SU-DHL-6 (cell line): ENCODE measurements at regions not wholly inside any gene's neighbourhood (a gene's known extent, or its start where the extent isn't known, plus 50 kb on each side); places are given as distances from the start of the nearest gene placed in this dataset.

Experiments used
- EZH2phosphoT487 ChIP-seq: fragments of 200-600 bp; sonication (generic), shearing (Covaris generic); conservative IDR thresholded peaks from 2 replicates; pipeline ENCODE4 v1.6.1; 2018; ENCODE audit warnings: mild to moderate bottlenecking, antibody characterized with exemption, low read length, moderate library complexity, mixed read lengths
- TF ChIP-seq, protein P1 (sequence below): fragments of 200-600 bp; sonication (generic); IDR thresholded peaks from one replicate; pipeline ENCODE4 v1.5.1; 2017; ENCODE audit warnings: antibody characterized with exemption, mild to moderate bottlenecking, low read length, moderate library complexity; ENCODE audit not compliant: insufficient read depth, poor library complexity, severe bottlenecking

DNA sequence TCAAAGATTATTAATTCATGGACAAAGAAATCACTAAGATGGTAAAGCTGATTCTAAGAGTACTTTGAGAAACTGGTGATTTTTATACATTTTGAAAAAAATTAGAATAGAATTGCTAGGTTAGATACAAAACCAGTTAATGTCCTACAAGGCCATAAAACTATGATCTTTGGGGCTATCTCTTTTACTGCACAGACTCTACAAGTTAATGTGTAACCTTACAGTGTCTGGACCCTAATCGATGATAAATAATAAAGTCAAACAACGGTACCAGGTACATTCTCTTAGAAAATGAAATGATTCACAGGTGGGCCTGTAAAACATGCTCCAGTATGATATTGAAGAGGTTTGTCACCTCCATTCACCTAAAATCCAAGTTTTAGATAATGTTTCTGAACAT lies 199.8 kb upstream of the LYZL1 start:
- TF ChIP-seq, protein P1, sequence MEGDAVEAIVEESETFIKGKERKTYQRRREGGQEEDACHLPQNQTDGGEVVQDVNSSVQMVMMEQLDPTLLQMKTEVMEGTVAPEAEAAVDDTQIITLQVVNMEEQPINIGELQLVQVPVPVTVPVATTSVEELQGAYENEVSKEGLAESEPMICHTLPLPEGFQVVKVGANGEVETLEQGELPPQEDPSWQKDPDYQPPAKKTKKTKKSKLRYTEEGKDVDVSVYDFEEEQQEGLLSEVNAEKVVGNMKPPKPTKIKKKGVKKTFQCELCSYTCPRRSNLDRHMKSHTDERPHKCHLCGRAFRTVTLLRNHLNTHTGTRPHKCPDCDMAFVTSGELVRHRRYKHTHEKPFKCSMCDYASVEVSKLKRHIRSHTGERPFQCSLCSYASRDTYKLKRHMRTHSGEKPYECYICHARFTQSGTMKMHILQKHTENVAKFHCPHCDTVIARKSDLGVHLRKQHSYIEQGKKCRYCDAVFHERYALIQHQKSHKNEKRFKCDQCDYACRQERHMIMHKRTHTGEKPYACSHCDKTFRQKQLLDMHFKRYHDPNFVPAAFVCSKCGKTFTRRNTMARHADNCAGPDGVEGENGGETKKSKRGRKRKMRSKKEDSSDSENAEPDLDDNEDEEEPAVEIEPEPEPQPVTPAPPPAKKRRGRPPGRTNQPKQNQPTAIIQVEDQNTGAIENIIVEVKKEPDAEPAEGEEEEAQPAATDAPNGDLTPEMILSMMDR, result no peak
- no peak for TF ChIP-seq EZH2phosphoT487
